Gastrocnemius medialis (tissue), 4 donors: ENCODE measurements at regions not wholly inside any gene's neighbourhood (a gene's known extent, or its start where the extent isn't known, plus 50 kb on each side); places are given as distances from the start of the nearest gene placed in this dataset.

Experiments used
- ATAC-seq, 2 donors: fragments of 150-250 bp; one replicate each; pipeline ENCODE4 v1.9.1; 2016
- DNase-seq, 2 donors: peaks; one replicate each; pipeline ENCODE4 v3.0.0-alpha.2; 2019
- H3K27ac ChIP-seq, 4 donors: fragments of 200-600 bp; sonication (generic); 1 replicate in 1 of 4; 2 replicates in 3 of 4; pipeline ENCODE4 v1.5.1; 2016 to 2018; ENCODE audit warnings: mild to moderate bottlenecking in 2 of 4, moderate library complexity in 1 of 4
- H3K27me3 ChIP-seq, 3 donors: fragments of 200-600 bp; sonication (generic) in 2 of 3; 1 replicate in 1 of 3; 2 replicates in 2 of 3; pipeline versions ENCODE4 v1.5.1 to v1.6.0; 2016 to 2019; ENCODE audit warnings: mild to moderate bottlenecking in 1 of 3, moderate library complexity in 1 of 3
- H3K36me3 ChIP-seq, 2 donors: fragments of 200-600 bp; sonication (generic) in 1 of 2; one replicate each; pipeline ENCODE4 v1.5.1; 2017 to 2018
- H3K4me1 ChIP-seq, 2 donors: fragments of 200-600 bp; sonication (generic) in 1 of 2; one replicate each; pipeline ENCODE4 v1.5.1; 2016 to 2017; ENCODE audit warnings: mild to moderate bottlenecking in 2 of 2
- H3K4me3 ChIP-seq, 4 donors: fragments of 200-600 bp; sonication (generic) in 3 of 4; 1 replicate in 1 of 4; 2 replicates in 3 of 4; pipeline ENCODE4 v1.5.1; 2016 to 2019; ENCODE audit warnings: mild to moderate bottlenecking in 2 of 4
- H3K9me3 ChIP-seq, 3 donors: fragments of 200-600 bp; sonication (generic) in 2 of 3; 1 replicate in 1 of 3; 2 replicates in 2 of 3; pipeline ENCODE4 v1.5.1; 2016 to 2019
- POLR2A ChIP-seq, 2 donors: fragments of 450-650 bp; IDR thresholded peaks; one replicate each; pipeline ENCODE4 v1.6.1; 2017; ENCODE audit warnings: antibody characterized with exemption in 2 of 2, mild to moderate bottlenecking in 2 of 2, moderate library complexity in 2 of 2
- in situ Hi-C, 4 donors: fragments of 200-750 bp; cut with MboI; loops; one replicate each; pipeline versions ENCODE4 v1.15.0 to v1.8.0; 2017; ENCODE audit warnings: low sequenced_read_pairs in 4 of 4
- intact Hi-C: fragments of 100-400 bp; cut with DNase I; formaldehyde crosslinking; loops from one replicate; pipeline ENCODE4 v1.15.1; 2023; ENCODE audit warnings: low total_unique reads
- TF ChIP-seq, protein P1 (sequence below), 5 experiments: fragments of 450-650 bp in 3 of 5; fragments of 200-600 bp in 2 of 5; sonication (generic) in 2 of 5; IDR thresholded peaks in 4 of 5; conservative IDR thresholded peaks in 1 of 5; 1 replicate in 4 of 5; 2 replicates in 1 of 5; pipeline ENCODE4 v1.5.1; 2016 to 2019; ENCODE audit warnings: antibody characterized with exemption in 5 of 5, mild to moderate bottlenecking in 3 of 5, moderate library complexity in 3 of 5

GRCh38 chr15:58355382-58355971 lies 76.3 kb upstream of the LIPC start:
- no peak for ATAC-seq
- in situ Hi-C loops = no loop called here

DNA sequence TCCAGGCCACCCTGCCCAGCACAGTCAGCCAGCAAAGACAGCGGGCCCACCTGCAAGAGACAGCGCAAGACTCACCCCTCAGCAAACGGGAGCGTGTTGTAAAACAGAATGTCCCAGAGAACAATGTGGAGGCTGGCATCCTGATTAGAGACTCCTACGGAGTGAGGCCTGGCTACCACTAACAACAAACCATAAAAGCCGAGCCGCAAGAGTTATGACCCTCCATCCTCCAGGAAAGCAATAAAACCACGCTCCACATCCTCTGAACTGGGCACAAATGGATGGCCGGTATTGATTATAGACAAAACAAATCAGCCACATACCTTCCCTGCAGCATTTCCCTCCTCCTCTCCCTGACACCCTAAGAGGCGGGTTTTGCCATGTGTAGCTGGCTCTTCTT lies 75.8 kb upstream of the LIPC start:
- no peak for ATAC-seq
- intact Hi-C loops = no loop called here
- Histone ChIP-seq H3K4me1 (no peaks in the 10 kb centered on the region), H3K27me3 (no peaks in the 10 kb centered on the region), H3K36me3 (no peaks in the 10 kb centered on the region), H3K4me3 (no peak overlapping the region), H3K9me3 (no peaks in the 10 kb centered on the region), H3K27ac (no peak overlapping the region)
- in situ Hi-C loops = no loop called here
- no peak for DNase-seq
- no peak for TF ChIP-seq POLR2A (IDR thresholded peaks at IDR 0.05)
- TF ChIP-seq, protein P1, sequence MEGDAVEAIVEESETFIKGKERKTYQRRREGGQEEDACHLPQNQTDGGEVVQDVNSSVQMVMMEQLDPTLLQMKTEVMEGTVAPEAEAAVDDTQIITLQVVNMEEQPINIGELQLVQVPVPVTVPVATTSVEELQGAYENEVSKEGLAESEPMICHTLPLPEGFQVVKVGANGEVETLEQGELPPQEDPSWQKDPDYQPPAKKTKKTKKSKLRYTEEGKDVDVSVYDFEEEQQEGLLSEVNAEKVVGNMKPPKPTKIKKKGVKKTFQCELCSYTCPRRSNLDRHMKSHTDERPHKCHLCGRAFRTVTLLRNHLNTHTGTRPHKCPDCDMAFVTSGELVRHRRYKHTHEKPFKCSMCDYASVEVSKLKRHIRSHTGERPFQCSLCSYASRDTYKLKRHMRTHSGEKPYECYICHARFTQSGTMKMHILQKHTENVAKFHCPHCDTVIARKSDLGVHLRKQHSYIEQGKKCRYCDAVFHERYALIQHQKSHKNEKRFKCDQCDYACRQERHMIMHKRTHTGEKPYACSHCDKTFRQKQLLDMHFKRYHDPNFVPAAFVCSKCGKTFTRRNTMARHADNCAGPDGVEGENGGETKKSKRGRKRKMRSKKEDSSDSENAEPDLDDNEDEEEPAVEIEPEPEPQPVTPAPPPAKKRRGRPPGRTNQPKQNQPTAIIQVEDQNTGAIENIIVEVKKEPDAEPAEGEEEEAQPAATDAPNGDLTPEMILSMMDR (IDR thresholded peaks at IDR 0.05 in 4 of 5, conservative IDR thresholded peaks at IDR 0.05 in 1 of 5) = no peak

More at GRCh38 chr15:58355382-58355971, 76.3 kb upstream of the LIPC start:
- DNase-seq = no peak
- TF ChIP-seq, protein P1 (IDR thresholded peaks at IDR 0.05 in 4 of 5, conservative IDR thresholded peaks at IDR 0.05 in 1 of 5) = no peak
- no peak for TF ChIP-seq POLR2A (IDR thresholded peaks at IDR 0.05)
- no peak overlapping the region for H3K27ac ChIP-seq
- no peaks in the 10 kb centered on the region for H3K4me1 ChIP-seq
- no peak overlapping the region for H3K4me3 ChIP-seq
- intact Hi-C loops = no loop called here
- no peaks in the 10 kb centered on the region for H3K36me3 ChIP-seq
- H3K27me3 ChIP-seq = no peaks in the 10 kb centered on the region
- no peaks in the 10 kb centered on the region for H3K9me3 ChIP-seq

- no peaks in the 10 kb centered on the region for H3K4me1 ChIP-seq
- H3K36me3 ChIP-seq = no peaks in the 10 kb centered on the region
- TF ChIP-seq, protein P1 (IDR thresholded peaks at IDR 0.05 in 4 of 5, conservative IDR thresholded peaks at IDR 0.05 in 1 of 5) = no peak
- no peak for TF ChIP-seq POLR2A (IDR thresholded peaks at IDR 0.05)
- H3K9me3 ChIP-seq = no peaks in the 10 kb centered on the region
- no peak overlapping the region for H3K4me3 ChIP-seq
- no peaks in the 10 kb centered on the region for H3K27me3 ChIP-seq
- intact Hi-C loops = no loop called here
- H3K27ac ChIP-seq = no peak overlapping the region
- ATAC-seq (no peak), DNase-seq (no peak)
- in situ Hi-C loops = no loop called here
Measured at GRCh38 chr15:58357529-58358476, 74.0 kb upstream of the LIPC start.

DNA sequence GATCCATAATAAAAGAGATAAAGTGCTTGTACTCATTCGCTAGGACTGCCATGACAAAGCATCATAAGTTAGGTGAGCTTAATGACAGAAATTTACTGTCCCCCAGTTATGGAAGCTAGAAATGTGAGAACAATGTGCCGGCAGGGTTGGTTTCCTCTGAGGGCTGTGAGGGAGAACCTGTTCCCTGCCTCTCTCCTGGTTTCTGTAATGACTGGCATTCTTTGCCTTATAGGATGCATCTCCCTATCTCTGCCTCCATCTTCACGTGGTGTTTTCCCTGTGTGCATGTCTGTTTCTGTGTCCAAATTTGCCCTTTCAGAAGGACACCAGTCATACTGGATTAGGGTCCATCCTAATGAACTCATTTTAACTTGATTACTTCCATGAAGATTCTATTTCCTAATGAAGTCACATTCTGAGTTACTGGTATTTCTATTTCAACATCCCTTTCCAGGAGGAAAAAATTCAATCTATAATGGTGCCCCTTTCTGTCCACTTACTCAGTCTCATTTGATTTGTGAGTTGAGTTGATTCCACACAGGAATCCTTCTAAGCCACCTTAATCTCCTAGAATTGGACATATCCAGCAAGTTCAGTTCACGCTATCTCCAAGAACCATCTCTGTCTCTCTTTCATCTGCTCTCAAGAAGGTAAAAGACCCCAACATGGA lies 71.2 kb upstream of the LIPC start:
- ATAC-seq = no peak
- DNase-seq = no peak
- TF ChIP-seq, protein P1 (IDR thresholded peaks at IDR 0.05 in 4 of 5, conservative IDR thresholded peaks at IDR 0.05 in 1 of 5) = no peak
- no peak for TF ChIP-seq POLR2A (IDR thresholded peaks at IDR 0.05)
- no peaks in the 10 kb centered on the region for H3K9me3 ChIP-seq
- intact Hi-C loops (no loop called here), in situ Hi-C loops (no loop called here)
- no peak overlapping the region for H3K27ac ChIP-seq
- H3K27me3 ChIP-seq = no peaks in the 10 kb centered on the region
- no peak overlapping the region for H3K4me3 ChIP-seq
- H3K4me1 ChIP-seq = no peaks in the 10 kb centered on the region
- H3K36me3 ChIP-seq = no peaks in the 10 kb centered on the region
